NT2/D1 (cell line): ENCODE measurements at regions not wholly inside any gene's neighbourhood (a gene's known extent, or its start where the extent isn't known, plus 50 kb on each side); places are given as distances from the start of the nearest gene placed in this dataset.

Source experiments
- SUZ12 ChIP-seq: IDR thresholded peaks from 2 replicates; pipeline ENCODE4 v1.6.1; 2011; ENCODE audit not compliant: insufficient read length, insufficient read depth; ENCODE audit errors: extremely low read depth
- YY1 ChIP-seq: IDR thresholded peaks from 2 replicates; pipeline ENCODE4 v1.6.1; 2011; ENCODE audit not compliant: insufficient read length, insufficient read depth
- ZNF274 ChIP-seq: IDR thresholded peaks from 2 replicates; pipeline ENCODE4 v1.6.1; 2011; ENCODE audit warnings: mild to moderate bottlenecking, low read depth, low read length

- TF ChIP-seq ZNF274 (no peak), YY1 (no peak), SUZ12 (no peak)
Measured at GRCh38 chr3:13261104-13261830, 158.9 kb downstream of the NUP210 start.
